GM19035 (cell line): ENCODE measurements at regions not wholly inside any gene's neighbourhood (a gene's known extent, or its start where the extent isn't known, plus 50 kb on each side); places are given as distances from the start of the nearest gene placed in this dataset.
"Not testable (repeated sequence)": the region's sequence is repeated elsewhere in the genome, so short reads cannot be mapped to it uniquely, and the experiment has no call there.

Experiments
- ATAC-seq: cut with Tn5 transposase; IDR thresholded peaks from one replicate; pipeline ENCODE4 v1.9.1; 2021; ENCODE audit not compliant: unreplicated experiment

- peak; percentile 73 for ATAC-seq
Observed at GRCh38 chr12:46499901-46500300, 127.3 kb upstream of the SLC38A2 start.

- ATAC-seq: no peak
Observed at GRCh38 chr12:46499226-46499625, 126.7 kb upstream of the SLC38A2 start.

GRCh38 chr12:46497739-46498138 is 125.2 kb upstream of the SLC38A2 start:
- no peak for ATAC-seq

- ATAC-seq: no peak
Observed at GRCh38 chr12:46494424-46494823, 121.9 kb upstream of the SLC38A2 start.

GRCh38 chr12:46493834-46494181 is 121.2 kb upstream of the SLC38A2 start:
- no peak for ATAC-seq

- no peak for ATAC-seq
Observed at GRCh38 chr12:46493150-46493833, 120.7 kb upstream of the SLC38A2 start.

- ATAC-seq: no peak
Observed at GRCh38 chr12:46492471-46493085, 120.0 kb upstream of the SLC38A2 start.

- ATAC-seq: no peak
Observed at GRCh38 chr12:46491548-46491947, 119.0 kb upstream of the SLC38A2 start.

- ATAC-seq: no peak
Observed at GRCh38 chr12:46490635-46491034, 118.1 kb upstream of the SLC38A2 start.

GRCh38 chr12:46489951-46490388 is 117.4 kb upstream of the SLC38A2 start:
- no peak for ATAC-seq

- ATAC-seq: no peak
Observed at GRCh38 chr12:46487567-46488131, 115.1 kb upstream of the SLC38A2 start.

GRCh38 chr12:46486588-46486987 is 114.0 kb upstream of the SLC38A2 start:
- ATAC-seq: no peak

GRCh38 chr12:46485853-46486252 is 113.3 kb upstream of the SLC38A2 start:
- ATAC-seq: no peak

- no peak for ATAC-seq
Observed at GRCh38 chr12:46484396-46485061, 112.0 kb upstream of the SLC38A2 start.

- ATAC-seq: no peak
Observed at GRCh38 chr12:46483572-46484395, 111.2 kb upstream of the SLC38A2 start.

GRCh38 chr12:46480724-46481123 is 108.2 kb upstream of the SLC38A2 start:
- no peak for ATAC-seq

- no peak for ATAC-seq
Observed at GRCh38 chr12:46480316-46480715, 107.7 kb upstream of the SLC38A2 start.

- no peak for ATAC-seq
Observed at GRCh38 chr12:46478123-46478522, 105.5 kb upstream of the SLC38A2 start.

- no peak for ATAC-seq
Observed at GRCh38 chr12:46477541-46477940, 105.0 kb upstream of the SLC38A2 start.

- no peak for ATAC-seq
Observed at GRCh38 chr12:46475972-46476645, 103.5 kb upstream of the SLC38A2 start.

GRCh38 chr12:46474385-46474784 is 101.8 kb upstream of the SLC38A2 start:
- not testable (repeated sequence) for ATAC-seq
